Astrocyte (in vitro differentiated cells and primary cell): ENCODE measurements at regions not wholly inside any gene's neighbourhood (a gene's known extent, or its start where the extent isn't known, plus 50 kb on each side); places are given as distances from the start of the nearest gene placed in this dataset.

ENCODE experiments used
- EZH2 ChIP-seq: IDR thresholded peaks from 2 replicates; pipeline ENCODE4 v1.6.1; 2012; ENCODE audit warnings: mild to moderate bottlenecking, low read length, inconsistent platforms; ENCODE audit not compliant: insufficient read depth
- TF ChIP-seq, protein P1 (sequence below): IDR thresholded peaks from 2 replicates; pipeline ENCODE4 v1.5.1; 2011; ENCODE audit warnings: low read depth, mild to moderate bottlenecking, inconsistent platforms, low read length, moderate library complexity; ENCODE audit not compliant: insufficient read depth

DNA sequence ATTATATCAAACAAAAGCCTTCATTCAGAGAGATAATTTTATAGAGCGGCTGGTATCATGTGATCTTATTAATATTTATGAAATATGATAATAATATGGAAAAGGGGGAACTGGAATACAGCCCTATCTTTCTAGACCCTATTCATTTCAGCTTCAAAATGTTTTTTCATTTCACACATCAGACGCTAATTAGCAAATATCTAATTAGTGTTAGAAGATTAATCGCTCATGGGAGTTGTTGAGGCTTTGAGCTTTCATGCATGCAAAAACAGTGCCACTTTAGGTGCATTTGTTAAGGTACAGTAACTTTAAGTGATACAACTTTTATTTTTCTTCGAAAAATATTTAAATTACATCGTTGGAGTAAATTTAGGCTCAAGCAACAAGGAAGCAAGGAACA, 751.7 kb upstream of the WWC1 start:
- TF ChIP-seq, protein P1, sequence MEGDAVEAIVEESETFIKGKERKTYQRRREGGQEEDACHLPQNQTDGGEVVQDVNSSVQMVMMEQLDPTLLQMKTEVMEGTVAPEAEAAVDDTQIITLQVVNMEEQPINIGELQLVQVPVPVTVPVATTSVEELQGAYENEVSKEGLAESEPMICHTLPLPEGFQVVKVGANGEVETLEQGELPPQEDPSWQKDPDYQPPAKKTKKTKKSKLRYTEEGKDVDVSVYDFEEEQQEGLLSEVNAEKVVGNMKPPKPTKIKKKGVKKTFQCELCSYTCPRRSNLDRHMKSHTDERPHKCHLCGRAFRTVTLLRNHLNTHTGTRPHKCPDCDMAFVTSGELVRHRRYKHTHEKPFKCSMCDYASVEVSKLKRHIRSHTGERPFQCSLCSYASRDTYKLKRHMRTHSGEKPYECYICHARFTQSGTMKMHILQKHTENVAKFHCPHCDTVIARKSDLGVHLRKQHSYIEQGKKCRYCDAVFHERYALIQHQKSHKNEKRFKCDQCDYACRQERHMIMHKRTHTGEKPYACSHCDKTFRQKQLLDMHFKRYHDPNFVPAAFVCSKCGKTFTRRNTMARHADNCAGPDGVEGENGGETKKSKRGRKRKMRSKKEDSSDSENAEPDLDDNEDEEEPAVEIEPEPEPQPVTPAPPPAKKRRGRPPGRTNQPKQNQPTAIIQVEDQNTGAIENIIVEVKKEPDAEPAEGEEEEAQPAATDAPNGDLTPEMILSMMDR, result no peak
- TF ChIP-seq EZH2, result no peak
